ENCODE measurements at regions not wholly inside any gene's neighbourhood (a gene's known extent, or its start where the extent isn't known, plus 50 kb on each side); places are given as distances from the start of the nearest gene placed in this dataset.

GRCh38 chr9:2300325-2300724 lies 285.2 kb downstream of the SMARCA2 start:
- Mint-ChIP-seq H3K27me3 (ENCODE audit: unreplicated experiment) (peaks cover 2% of the 10 kb centered on the region), H3K4me3 (ENCODE audit: unreplicated experiment) (no peak overlapping the region), H3K9me3 (ENCODE audit: unreplicated experiment) (peaks cover 4% of the 10 kb centered on the region), H3K4me1 (ENCODE audit: unreplicated experiment) (no peaks in the 10 kb centered on the region), H3K36me3 (ENCODE audit: low read depth, unreplicated experiment) (no peaks in the 10 kb centered on the region), H3K27ac (ENCODE audit: unreplicated experiment) (no peak overlapping the region)
- no peak for TF ChIP-seq CTCF (IDR thresholded peaks at IDR 0.05; ENCODE audit: unreplicated experiment)
- DNase-seq (ENCODE audit: low spot score) = no peak

DNA sequence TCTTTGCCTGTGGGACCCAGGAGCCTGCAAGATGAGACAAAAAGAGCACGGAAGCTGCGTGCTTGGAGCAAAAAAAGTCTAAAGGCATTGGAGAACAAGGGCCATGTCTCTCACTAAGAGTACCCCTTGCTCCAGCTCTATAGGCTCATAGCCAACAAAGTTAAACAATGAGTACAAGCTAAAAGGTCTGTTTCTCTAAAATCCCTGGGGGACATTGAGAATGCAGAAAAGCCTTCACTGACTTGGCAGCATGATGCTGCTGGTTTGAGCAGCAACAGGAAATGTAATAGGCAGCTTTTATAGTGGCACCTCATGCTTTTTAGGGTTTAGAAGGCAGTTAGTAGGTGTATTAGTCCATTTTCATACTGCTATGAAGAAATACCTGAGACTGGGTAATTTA lies 287.5 kb downstream of the SMARCA2 start:
- H3K9me3 Mint-ChIP-seq (ENCODE audit: unreplicated experiment) = no peaks in the 10 kb centered on the region
- H3K27me3 Mint-ChIP-seq (ENCODE audit: unreplicated experiment) = peaks cover 2% of the 10 kb centered on the region
- TF ChIP-seq CTCF (IDR thresholded peaks at IDR 0.05; ENCODE audit: unreplicated experiment) = no peak
- H3K36me3 Mint-ChIP-seq (ENCODE audit: low read depth, unreplicated experiment) = no peaks in the 10 kb centered on the region
- H3K4me1 Mint-ChIP-seq (ENCODE audit: unreplicated experiment) = peaks cover 8% of the 10 kb centered on the region
- no peak overlapping the region for H3K4me3 Mint-ChIP-seq (ENCODE audit: unreplicated experiment)
- H3K27ac Mint-ChIP-seq (ENCODE audit: unreplicated experiment) = no peak overlapping the region
- DNase-seq (ENCODE audit: low spot score) = no peak

- Mint-ChIP-seq H3K27me3 (ENCODE audit: unreplicated experiment) (peaks cover 2% of the 10 kb centered on the region), H3K4me1 (ENCODE audit: unreplicated experiment) (peaks cover 8% of the 10 kb centered on the region), H3K9me3 (ENCODE audit: unreplicated experiment) (no peaks in the 10 kb centered on the region), H3K36me3 (ENCODE audit: low read depth, unreplicated experiment) (no peaks in the 10 kb centered on the region), H3K27ac (ENCODE audit: unreplicated experiment) (no peak overlapping the region), H3K4me3 (ENCODE audit: unreplicated experiment) (no peak overlapping the region)
- no peak for DNase-seq (ENCODE audit: low spot score)
- no peak for TF ChIP-seq CTCF (IDR thresholded peaks at IDR 0.05; ENCODE audit: unreplicated experiment)
Observed at GRCh38 chr9:2303056-2303455, 287.9 kb downstream of the SMARCA2 start.

- no peak overlapping the region for H3K27ac Mint-ChIP-seq (ENCODE audit: unreplicated experiment)
- H3K9me3 Mint-ChIP-seq (ENCODE audit: unreplicated experiment) = peaks cover under 1% of the 10 kb centered on the region
- H3K27me3 Mint-ChIP-seq (ENCODE audit: unreplicated experiment) = no peaks in the 10 kb centered on the region
- no peak overlapping the region for H3K4me3 Mint-ChIP-seq (ENCODE audit: unreplicated experiment)
- no peaks in the 10 kb centered on the region for H3K36me3 Mint-ChIP-seq (ENCODE audit: low read depth, unreplicated experiment)
- TF ChIP-seq CTCF (IDR thresholded peaks at IDR 0.05; ENCODE audit: unreplicated experiment) = no peak
- DNase-seq (ENCODE audit: low spot score) = no peak
- peaks cover 8% of the 10 kb centered on the region for H3K4me1 Mint-ChIP-seq (ENCODE audit: unreplicated experiment)
Observed at GRCh38 chr9:2307480-2307879, 292.3 kb downstream of the SMARCA2 start.

DNA sequence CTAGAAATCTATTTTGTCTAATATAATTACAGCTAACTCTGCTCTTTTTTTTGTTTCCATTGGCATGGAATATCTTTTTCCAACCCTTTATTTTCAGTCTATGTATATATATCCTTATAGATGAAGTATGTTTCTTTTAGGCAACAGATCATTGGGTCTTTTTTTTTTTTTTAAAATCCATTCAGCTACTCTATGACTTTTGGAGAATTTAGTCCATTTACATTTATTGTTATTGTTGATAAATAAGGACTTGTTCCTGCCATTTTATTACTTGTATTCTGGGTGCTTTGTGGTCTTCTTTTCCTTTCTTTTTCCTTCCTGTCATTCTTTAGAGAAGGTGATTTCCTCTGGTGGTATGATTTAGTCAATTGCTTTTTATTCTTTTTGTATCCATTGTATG lies 296.8 kb downstream of the SMARCA2 start:
- Mint-ChIP-seq H3K4me3 (ENCODE audit: unreplicated experiment) (no peak overlapping the region), H3K27ac (ENCODE audit: unreplicated experiment) (no peak overlapping the region), H3K36me3 (ENCODE audit: low read depth, unreplicated experiment) (peaks cover 7% of the 10 kb centered on the region), H3K27me3 (ENCODE audit: unreplicated experiment) (no peaks in the 10 kb centered on the region), H3K4me1 (ENCODE audit: unreplicated experiment) (no peaks in the 10 kb centered on the region), H3K9me3 (ENCODE audit: unreplicated experiment) (peaks cover 14% of the 10 kb centered on the region)
- TF ChIP-seq CTCF (IDR thresholded peaks at IDR 0.05; ENCODE audit: unreplicated experiment) = no peak
- no peak for DNase-seq (ENCODE audit: low spot score)

Data from endothelial cell (in vitro differentiated cells).